OCI-M2 (cell line): ENCODE measurements at regions not wholly inside any gene's neighbourhood (a gene's known extent, or its start where the extent isn't known, plus 50 kb on each side); places are given as distances from the start of the nearest gene placed in this dataset.
"Not testable (repeated sequence)": the region's sequence is repeated elsewhere in the genome, so short reads cannot be mapped to it uniquely, and the experiment has no call there.

Source experiments
- DNase-seq: peaks from one replicate; lab custom pipeline; 2025; ENCODE audit not compliant: unreplicated experiment; lab: John Stamatoyannopoulos, UW

DNA sequence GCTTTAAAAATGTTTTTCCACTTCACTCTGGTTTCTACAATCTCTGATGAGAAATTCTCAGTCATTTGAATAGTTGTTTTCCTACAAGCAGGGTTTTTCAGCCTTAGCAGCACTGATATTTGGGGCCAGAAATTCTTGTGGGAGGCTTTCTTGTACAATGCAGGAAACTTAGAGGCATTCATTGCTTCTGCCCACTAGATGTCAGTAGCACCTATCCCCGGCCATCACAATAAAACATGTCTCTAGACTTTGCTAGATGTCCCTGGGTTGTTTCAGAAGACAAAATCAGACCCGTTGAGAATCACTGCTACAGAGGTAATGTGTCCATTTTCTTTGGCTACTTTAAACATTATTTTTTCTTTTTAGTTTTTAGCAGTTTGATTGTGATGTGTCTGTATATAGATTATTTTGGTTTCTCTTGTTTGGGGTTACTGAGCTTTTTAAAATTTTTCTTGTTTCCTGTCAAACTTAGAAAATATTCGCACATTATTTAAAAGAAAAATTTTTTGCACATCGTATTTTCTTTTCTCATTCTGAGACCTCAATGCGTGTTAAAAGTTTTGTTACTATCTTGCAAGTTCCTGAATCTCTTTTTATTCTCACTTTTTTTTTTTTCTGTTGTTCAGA lies 60.8 kb upstream of the CCDC179 start:
- no peak for DNase-seq

GRCh38 chr11:22922672-22923071 lies 62.4 kb upstream of the CCDC179 start:
- DNase-seq = no peak

DNA sequence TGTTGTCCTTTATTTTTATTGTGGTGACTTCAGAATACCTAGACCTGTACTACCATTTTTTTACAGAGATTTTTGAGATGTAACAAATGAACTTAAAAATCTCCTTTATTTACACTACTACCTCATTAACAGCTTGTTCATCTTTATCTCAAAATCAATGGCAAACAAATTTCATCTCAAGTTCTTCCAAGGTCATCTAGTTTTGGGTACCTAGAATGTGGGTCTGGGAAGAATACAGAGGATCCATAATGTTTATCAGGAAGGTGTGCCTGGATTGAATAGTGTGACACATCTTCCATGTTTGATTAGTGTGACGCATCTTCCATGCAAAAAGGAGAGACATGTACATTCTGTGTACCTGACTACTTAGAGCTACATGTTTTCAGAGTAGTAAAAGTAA lies 63.3 kb upstream of the CCDC179 start:
- DNase-seq = no peak

DNA sequence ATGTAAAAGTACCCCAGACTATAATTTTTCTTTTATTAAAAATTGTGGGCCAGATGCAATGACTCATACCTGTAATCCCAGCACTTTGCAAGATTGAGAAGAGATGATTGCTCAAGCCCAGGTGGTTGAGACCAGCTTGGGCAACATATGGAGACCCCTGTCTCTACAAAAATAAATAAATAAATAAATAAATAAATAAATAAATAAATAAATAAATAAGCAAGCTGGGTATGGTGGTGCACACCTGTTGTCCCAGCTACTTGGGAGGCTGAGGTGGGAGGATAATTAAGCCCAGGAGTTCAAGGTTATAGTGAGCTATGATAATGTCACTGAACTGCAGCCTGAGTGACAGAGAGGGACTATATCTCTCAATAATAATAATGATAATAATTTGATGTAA lies 66.1 kb upstream of the CCDC179 start:
- no peak for DNase-seq

GRCh38 chr11:22927793-22928192 lies 67.5 kb upstream of the CCDC179 start:
- DNase-seq = no peak

DNA sequence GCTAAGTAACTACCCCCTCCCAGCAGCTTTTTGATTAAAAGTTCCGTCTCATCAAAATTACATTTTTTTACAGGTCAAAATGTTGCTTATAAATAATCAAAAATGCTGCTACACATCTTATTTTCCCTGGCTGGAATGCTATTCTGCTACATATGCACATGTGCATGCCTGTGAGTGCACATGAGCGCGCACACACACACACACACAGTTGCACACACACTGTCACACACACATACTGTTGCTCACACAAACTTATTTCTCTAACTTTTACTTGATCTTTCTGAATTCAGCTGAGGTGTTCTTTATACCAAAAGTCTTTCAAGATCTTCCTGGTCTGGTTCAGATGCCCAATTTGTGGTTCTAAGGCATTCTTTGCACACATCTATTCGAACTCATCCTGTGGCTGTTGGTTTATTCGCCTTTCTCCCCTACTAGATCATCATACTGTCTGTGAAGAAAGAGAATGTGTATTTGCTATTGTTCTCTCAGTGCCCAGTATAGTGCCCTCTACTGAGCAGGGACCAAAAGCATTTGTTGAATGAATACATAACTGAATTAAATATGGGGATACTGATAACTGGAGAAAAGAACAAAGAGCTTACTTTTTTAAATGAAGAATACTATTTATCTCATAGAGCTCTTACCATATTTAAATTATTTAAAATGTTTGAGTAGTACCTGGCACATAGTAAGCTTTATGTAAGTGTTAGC lies 68.1 kb upstream of the CCDC179 start:
- DNase-seq = no peak

DNA sequence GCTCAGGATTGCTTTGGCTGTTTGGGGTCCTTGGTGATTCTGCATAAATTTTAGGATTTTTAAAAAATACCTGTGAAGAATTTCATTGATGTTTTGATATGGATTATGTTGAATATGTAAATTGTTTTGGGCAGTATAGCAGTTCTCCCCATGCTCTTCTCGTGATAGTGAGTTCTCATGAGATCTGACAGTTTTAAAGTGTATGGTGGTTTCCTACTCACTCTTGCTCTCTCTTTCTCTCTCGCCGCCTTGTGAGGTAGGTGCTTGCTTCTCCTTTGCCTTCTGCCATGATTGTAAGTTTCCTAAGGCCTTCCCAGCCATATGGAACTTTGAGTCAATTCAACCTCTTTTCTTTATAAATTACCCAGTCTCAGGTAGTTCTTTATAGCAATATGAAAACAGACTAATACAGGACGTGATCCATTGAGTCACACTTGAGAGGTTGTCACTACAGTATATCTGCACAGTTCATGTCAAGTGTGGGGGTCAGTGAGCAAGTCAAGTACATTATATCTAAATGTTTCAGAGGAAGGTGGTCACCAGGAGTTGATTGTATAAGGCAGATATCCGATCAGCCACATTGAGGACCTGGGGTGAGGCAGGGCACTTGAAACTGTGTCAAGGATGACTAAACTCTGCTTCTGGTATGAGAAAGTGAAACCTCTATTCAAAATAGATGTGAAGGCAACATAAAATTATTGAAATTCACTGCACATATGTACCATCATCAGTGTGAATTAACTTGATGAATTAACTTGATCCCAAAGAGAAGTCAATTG lies 70.7 kb upstream of the CCDC179 start:
- no peak for DNase-seq

DNA sequence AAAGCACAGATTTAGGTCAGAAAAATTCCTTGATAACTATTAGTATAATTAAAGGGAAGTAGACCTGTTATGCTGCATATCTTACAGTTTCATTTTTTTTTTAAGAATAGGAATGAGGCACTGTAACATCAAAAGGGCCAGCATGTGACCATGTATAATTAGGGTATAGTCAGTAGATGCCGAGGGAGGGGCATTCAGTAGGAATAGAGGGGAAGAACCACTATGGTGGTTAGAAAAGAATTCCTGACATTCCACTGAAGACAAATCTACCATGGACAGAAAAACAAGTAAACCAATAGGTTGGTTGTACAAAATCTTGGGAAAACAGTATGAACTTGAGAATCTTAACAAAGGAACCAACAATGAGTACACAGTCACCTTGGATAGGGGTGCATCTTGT lies 78.4 kb upstream of the CCDC179 start:
- DNase-seq = no peak

GRCh38 chr11:22941544-22941943 lies 81.3 kb upstream of the CCDC179 start:
- not testable (repeated sequence) for DNase-seq

DNA sequence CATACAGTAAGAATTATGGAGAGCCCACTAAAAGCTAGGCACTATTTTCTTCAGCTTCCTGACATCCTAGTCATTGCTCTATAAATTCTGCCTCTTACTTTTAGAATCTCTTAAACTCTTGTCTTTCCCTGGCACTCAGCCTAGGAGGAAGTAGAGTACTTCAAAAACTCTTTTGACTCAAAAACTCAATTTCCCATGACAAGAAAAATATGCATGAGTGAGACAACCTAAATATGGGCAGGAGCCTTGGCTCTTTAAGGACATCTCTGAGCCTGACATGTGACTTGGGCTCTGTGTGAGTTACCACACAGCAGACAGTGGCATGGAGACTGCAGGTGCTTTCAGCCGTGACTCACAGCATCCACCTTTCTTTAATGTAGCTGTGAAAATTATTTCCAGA lies 97.5 kb upstream of the CCDC179 start:
- no peak for DNase-seq

- DNase-seq = no peak
These were observed 114.0 kb upstream of the CCDC179 start for GRCh38 chr11:22974251-22974650.

DNA sequence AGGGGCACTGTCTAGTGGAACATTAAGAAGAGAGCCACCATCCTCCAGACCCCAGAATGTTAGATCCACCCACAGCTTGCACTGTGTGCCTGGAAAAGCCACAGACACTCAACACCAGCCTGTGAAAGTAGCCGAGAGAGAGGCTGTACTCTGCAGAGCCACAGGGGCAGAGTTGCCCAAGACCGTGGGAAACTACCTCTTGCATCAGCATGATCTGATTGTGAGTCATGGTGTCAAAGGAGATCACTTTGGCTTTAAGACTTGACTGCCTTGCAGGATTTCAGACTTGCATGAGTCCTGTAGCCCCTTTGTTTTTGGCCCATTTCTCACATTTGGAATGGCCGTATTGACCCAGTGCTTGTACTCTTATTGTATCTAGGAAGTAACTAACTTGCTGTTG lies 115.9 kb upstream of the CCDC179 start:
- DNase-seq = no peak

DNA sequence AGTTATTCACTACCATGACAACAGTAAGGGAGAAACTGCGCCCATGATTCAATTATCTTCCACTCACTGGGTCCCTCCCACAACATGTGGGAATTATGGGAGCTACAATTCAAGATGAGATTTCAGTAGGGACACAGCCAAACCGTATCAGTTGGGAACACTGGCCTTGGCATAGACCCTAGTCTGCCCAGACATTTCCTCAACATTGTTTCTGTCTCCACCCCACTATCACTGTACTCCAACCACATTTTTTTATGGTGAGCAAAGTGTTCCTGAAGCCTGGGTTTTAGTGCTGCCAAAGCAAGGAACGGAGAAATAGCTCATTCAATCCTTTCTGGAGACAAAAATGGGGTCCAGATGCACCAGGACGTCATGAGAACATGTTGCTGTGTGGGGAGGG lies 122.6 kb upstream of the CCDC179 start:
- DNase-seq = no peak

DNA sequence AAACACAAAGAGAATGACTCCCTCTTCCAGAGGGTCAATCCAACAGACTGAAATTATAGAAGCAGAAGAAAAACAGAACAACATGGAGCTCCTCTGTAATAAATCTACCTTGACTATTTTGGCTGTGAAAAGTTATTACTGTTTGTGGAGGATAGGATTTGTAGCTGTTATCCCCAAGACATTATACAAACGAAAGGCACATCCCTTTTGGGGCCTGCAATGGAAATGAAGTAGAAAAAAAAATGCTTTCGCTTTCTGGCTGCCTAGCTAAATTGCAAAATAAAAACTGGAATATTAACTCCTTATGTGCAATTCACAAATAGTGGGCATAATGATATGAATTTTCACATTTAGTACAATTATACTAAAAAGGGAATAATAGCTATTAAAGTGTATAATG lies 123.8 kb upstream of the CCDC179 start:
- no peak for DNase-seq

DNA sequence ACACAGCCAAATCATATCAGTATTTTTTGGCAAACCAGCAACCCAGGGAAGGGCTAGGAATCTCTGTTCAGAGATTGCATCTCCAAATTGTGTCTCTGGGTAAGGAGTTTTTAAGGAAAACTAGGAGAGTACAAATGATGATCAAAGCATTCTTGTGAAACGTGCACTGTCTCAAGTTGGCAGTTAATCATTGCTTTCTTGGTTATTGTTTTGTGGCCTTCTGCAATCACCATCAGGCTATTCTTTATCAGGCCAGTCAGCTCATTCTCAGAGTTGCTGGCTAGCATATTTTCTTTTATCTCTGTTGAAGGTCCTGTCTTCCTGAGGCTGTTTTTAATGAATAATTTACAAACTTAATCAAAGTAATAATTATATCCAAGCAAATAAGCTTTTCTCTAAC lies 129.1 kb upstream of the CCDC179 start:
- DNase-seq = no peak

GRCh38 chr11:22991196-22991595 lies 130.9 kb upstream of the CCDC179 start:
- DNase-seq = no peak

- no peak for DNase-seq
These were observed 146.5 kb upstream of the CCDC179 start for GRCh38 chr11:23006730-23007129.

- DNase-seq = no peak
These were observed 150.6 kb upstream of the CCDC179 start for GRCh38 chr11:23010790-23011335.

DNA sequence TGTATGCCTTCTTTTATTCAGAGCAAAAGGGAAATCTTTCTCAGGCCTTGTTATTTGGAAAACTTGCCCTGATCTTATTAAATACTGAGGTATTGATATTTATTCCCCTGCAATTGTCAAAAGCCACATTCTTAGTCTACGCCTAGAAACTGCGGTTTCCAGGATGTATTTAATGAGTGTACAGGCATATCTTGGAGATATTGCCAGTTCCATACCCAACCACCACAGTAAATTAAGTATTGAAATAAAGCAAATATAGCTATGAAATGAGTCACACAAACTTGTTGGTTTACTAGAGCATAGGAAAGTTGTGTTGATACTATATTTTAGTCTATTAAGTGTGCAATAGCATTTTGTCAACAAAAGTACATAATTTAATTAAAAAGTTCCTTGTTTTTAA lies 152.7 kb upstream of the CCDC179 start:
- DNase-seq = no peak

DNA sequence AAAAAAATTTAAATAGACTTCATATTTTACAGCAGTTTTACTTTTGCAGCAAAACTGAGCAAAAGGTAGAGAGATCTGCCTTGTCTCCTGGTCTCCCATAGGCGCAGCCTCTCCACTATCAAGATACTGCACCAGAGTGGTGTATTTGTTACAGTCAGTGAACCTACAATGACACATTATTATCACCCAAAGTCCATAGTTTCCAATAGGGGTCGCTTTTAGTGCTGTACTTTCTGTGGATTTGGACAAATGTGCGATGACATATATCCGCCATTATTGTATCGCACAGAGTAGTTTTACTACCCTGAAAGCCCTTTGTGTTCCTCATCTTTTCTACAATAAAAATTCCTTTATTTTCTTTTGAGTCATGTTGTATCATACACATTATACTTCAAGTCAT lies 153.2 kb upstream of the CCDC179 start:
- DNase-seq = no peak

- DNase-seq = no peak
These were observed 161.1 kb upstream of the CCDC179 start for GRCh38 chr11:23021287-23021863.

GRCh38 chr11:23022854-23023253 lies 162.6 kb upstream of the CCDC179 start:
- DNase-seq = no peak
